Trophoblast cell (in vitro differentiated cells and primary cell): ENCODE measurements at regions not wholly inside any gene's neighbourhood (a gene's known extent, or its start where the extent isn't known, plus 50 kb on each side); places are given as distances from the start of the nearest gene placed in this dataset.

Source experiments
- DNase-seq, 2 donors: peaks; one replicate each; pipeline ENCODE4 v3.0.0-alpha.2; 2016
- H2AFZ ChIP-seq: 2 replicates; pipeline ENCODE4 v1.6.1; 2013; ENCODE audit warnings: low read length, moderate library complexity, mild to moderate bottlenecking; ENCODE audit not compliant: insufficient read depth, poor library complexity
- H2AK5ac ChIP-seq: 2 replicates; pipeline ENCODE4 v1.6.1; 2013; ENCODE audit warnings: mild to moderate bottlenecking, low read length
- H2BK120ac ChIP-seq: 2 replicates; pipeline ENCODE4 v1.6.1; 2013; ENCODE audit warnings: low read length, mild to moderate bottlenecking, moderate library complexity; ENCODE audit not compliant: insufficient read depth, poor library complexity
- H2BK12ac ChIP-seq: 2 replicates; pipeline ENCODE4 v1.6.1; 2013; ENCODE audit warnings: mild to moderate bottlenecking, low read length, moderate library complexity
- H2BK5ac ChIP-seq: 2 replicates; pipeline ENCODE4 v1.6.1; 2013; ENCODE audit warnings: low read length, low read depth, moderate library complexity, mild to moderate bottlenecking; ENCODE audit not compliant: poor library complexity
- H3K14ac ChIP-seq: 2 replicates; pipeline ENCODE4 v1.6.1; 2013; ENCODE audit warnings: mild to moderate bottlenecking, low read length
- H3K18ac ChIP-seq: 2 replicates; pipeline ENCODE4 v1.6.1; 2013; ENCODE audit warnings: mild to moderate bottlenecking, low read length
- H3K23ac ChIP-seq: 2 replicates; pipeline ENCODE4 v1.6.1; 2013; ENCODE audit warnings: low read length
- H3K27ac ChIP-seq: 2 replicates; pipeline ENCODE4 v1.5.1; 2013; ENCODE audit warnings: low read depth, mild to moderate bottlenecking, inconsistent platforms, low read length, moderate library complexity
- H3K27me3 ChIP-seq: 2 replicates; pipeline ENCODE4 v1.6.1; 2013; ENCODE audit warnings: inconsistent platforms, mild to moderate bottlenecking, low read length, moderate library complexity; ENCODE audit not compliant: insufficient read depth
- H3K36me3 ChIP-seq, 2 experiments: 1 replicate in 1 of 2; 2 replicates in 1 of 2; pipeline ENCODE4 v1.6.1; 2013; ENCODE audit warnings: low read length in 2 of 2, mild to moderate bottlenecking in 2 of 2, moderate library complexity in 1 of 2; ENCODE audit not compliant: insufficient read depth in 2 of 2, control insufficient read depth in 1 of 2
- H3K4ac ChIP-seq: 2 replicates; pipeline ENCODE4 v1.6.1; 2013; ENCODE audit warnings: low read depth, mild to moderate bottlenecking, low read length, moderate library complexity
- H3K4me1 ChIP-seq, 2 experiments: 1 replicate in 1 of 2; 2 replicates in 1 of 2; pipeline ENCODE4 v1.6.1; 2013; ENCODE audit warnings: low read length in 2 of 2, mild to moderate bottlenecking in 2 of 2, moderate library complexity in 1 of 2; ENCODE audit not compliant: insufficient read depth in 2 of 2, control insufficient read depth in 1 of 2
- H3K4me2 ChIP-seq: 2 replicates; pipeline ENCODE4 v1.6.1; 2013; ENCODE audit warnings: inconsistent platforms, mild to moderate bottlenecking, low read length, moderate library complexity
- H3K4me3 ChIP-seq: 2 replicates; pipeline ENCODE4 v1.5.1; 2013; ENCODE audit warnings: mild to moderate bottlenecking, low read depth, low read length, inconsistent platforms
- H3K79me1 ChIP-seq: one replicate; pipeline ENCODE4 v1.6.1; 2013; ENCODE audit warnings: low read length
- H3K79me2 ChIP-seq: 2 replicates; pipeline ENCODE4 v1.6.1; 2013; ENCODE audit warnings: low read length, mild to moderate bottlenecking; ENCODE audit not compliant: control insufficient read depth, insufficient read depth, poor library complexity
- H3K9ac ChIP-seq: 2 replicates; pipeline ENCODE4 v1.6.1; 2013; ENCODE audit warnings: mild to moderate bottlenecking, low read length
- H3K9me3 ChIP-seq: 2 replicates; pipeline ENCODE4 v1.6.1; 2013; ENCODE audit warnings: low read depth, mild to moderate bottlenecking, control low read depth, inconsistent platforms, low read length; ENCODE audit not compliant: insufficient read depth
- H4K12ac ChIP-seq: 2 replicates; pipeline ENCODE4 v1.6.1; 2013; ENCODE audit warnings: low read depth, mild to moderate bottlenecking, low read length, moderate library complexity
- H4K8ac ChIP-seq: 2 replicates; pipeline ENCODE4 v1.6.1; 2013; ENCODE audit warnings: low read depth, mild to moderate bottlenecking, low read length, moderate library complexity
- H4K91ac ChIP-seq: one replicate; pipeline ENCODE4 v1.6.1; 2013; ENCODE audit warnings: low read depth, mild to moderate bottlenecking, low read length, moderate library complexity
- WGBS: extraction: QIAGEN DNeasy Blood & Tissue Kit; methylation state at CpG from one replicate; pipeline ENCODE4 v1.1.7; 2013; ENCODE audit warnings: missing lambda C conversion rate; ENCODE audit not compliant: insufficient read length, insufficient coverage; ENCODE audit errors: extremely low coverage; 5-methylcytosine and 5-hydroxymethylcytosine counted together

DNA sequence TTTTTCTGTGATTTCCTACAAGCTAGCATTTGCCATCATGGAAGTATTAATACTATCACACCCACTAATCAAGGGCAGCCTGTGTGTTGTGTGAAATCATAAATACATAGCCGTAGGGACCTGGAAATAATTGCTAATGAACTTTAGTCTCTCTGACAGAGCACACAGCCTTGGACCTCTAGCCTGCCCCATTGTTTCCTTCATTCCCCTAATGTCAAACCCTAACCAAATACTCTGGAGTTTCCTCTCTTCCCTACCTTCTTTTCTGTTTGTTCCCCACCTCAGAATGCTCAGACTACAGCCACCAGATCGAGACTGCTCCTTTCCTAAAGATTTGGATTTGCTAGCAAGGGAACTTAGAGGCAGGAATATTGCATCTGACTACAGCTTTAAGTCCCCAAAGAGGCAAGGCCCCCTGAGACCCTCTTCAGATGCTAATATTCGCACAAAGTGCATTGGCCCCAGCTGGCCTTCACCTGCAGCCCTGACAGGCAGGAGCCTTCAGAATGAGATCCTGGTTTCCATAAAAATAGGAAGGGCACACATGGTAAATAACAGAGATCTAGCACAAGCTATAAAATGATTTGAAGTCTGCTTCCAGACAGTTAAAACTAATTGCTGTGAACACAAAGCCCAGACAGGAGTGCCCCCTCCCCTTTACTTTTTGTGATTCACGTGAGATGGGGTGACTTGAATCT, 279.2 kb upstream of the DCC start:
- no peak overlapping the region for H2BK120ac ChIP-seq
- H3K4me3 ChIP-seq: no peak overlapping the region
- no peak overlapping the region for H2BK5ac ChIP-seq
- no peak overlapping the region for H2BK12ac ChIP-seq
- H2AFZ ChIP-seq: no peak overlapping the region
- no peak overlapping the region for H3K4me2 ChIP-seq
- no peaks in the 10 kb centered on the region for H3K27me3 ChIP-seq
- no peaks in the 10 kb centered on the region for H3K4me1 ChIP-seq
- H3K9me3 ChIP-seq: peaks cover 2% of the 10 kb centered on the region
- no CpG with 5 or more reads among the region's 4 CpGs for WGBS
- H3K36me3 ChIP-seq: no peaks in the 10 kb centered on the region
- H4K12ac ChIP-seq: no peak overlapping the region
- H4K8ac ChIP-seq: no peak overlapping the region
- no peak overlapping the region for H4K91ac ChIP-seq
- H3K23ac ChIP-seq: no peak overlapping the region
- H3K79me2 ChIP-seq: no peaks in the 10 kb centered on the region
- H3K9ac ChIP-seq: no peak overlapping the region
- H2AK5ac ChIP-seq: no peak overlapping the region
- no peak overlapping the region for H3K14ac ChIP-seq
- DNase-seq: no peak
- H3K79me1 ChIP-seq: no peaks in the 10 kb centered on the region
- H3K18ac ChIP-seq: no peak overlapping the region
- no peak overlapping the region for H3K27ac ChIP-seq
- H3K4ac ChIP-seq: no peak overlapping the region

DNA sequence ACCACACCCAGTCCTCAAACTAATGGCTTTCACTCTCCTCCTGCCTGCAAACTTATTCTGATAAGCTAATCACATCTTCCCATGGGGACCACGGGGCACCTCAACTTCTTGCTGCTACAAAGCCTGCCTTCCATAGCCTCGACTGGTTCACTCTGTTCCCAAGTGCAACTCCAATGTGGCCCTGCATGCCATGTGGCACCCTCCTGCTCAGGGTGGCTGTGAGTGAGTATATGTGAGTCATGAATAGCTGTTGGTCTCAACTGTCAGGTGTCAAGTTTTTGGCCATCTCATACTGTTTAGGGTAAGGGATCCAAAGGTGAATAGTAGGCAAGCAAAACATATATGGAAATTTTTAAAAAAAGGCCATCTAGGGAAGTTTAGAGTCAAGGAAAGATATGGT, 276.1 kb upstream of the DCC start:
- peaks cover 2% of the 10 kb centered on the region for H3K9me3 ChIP-seq
- no peaks in the 10 kb centered on the region for H3K27me3 ChIP-seq
- no peak overlapping the region for H4K8ac ChIP-seq
- H3K23ac ChIP-seq: no peak overlapping the region
- H2BK5ac ChIP-seq: no peak overlapping the region
- H3K18ac ChIP-seq: no peak overlapping the region
- no peaks in the 10 kb centered on the region for H3K36me3 ChIP-seq
- H3K79me2 ChIP-seq: no peaks in the 10 kb centered on the region
- H3K14ac ChIP-seq: no peak overlapping the region
- H2AFZ ChIP-seq: no peak overlapping the region
- no CpG with 5 or more reads among the region's 2 CpGs for WGBS
- H3K4ac ChIP-seq: no peak overlapping the region
- no peak overlapping the region for H4K91ac ChIP-seq
- no peak overlapping the region for H3K4me3 ChIP-seq
- H3K27ac ChIP-seq: no peak overlapping the region
- no peak overlapping the region for H2BK120ac ChIP-seq
- no peaks in the 10 kb centered on the region for H3K4me1 ChIP-seq
- H3K4me2 ChIP-seq: no peak overlapping the region
- no peak overlapping the region for H2AK5ac ChIP-seq
- H3K9ac ChIP-seq: no peak overlapping the region
- DNase-seq: no peak
- H4K12ac ChIP-seq: no peak overlapping the region
- H3K79me1 ChIP-seq: no peaks in the 10 kb centered on the region
- no peak overlapping the region for H2BK12ac ChIP-seq

DNA sequence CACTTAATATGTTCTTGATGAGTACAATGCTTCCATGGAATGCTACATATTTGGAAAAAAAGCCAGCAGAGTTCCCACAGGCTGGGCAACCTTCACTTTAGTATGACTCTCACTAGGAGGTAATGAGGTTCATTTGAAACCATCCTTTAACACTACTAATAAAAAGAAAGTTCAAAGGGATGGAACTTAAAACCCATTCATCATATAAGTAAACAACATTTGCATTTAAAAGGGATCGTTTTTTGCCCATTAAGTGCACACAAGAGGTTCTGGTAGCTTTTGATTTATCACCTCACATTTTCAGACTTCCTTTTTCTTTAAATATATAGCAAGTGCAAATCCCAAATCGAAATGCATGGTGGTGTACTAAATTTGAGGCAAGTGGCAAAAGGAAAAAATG, 270.8 kb upstream of the DCC start:
- Histone ChIP-seq H2AFZ (no peak overlapping the region), H4K12ac (no peak overlapping the region), H3K4me2 (no peak overlapping the region), H3K23ac (no peak overlapping the region), H3K27me3 (no peaks in the 10 kb centered on the region), H3K9ac (no peak overlapping the region), H2BK120ac (no peak overlapping the region), H3K4me1 (no peaks in the 10 kb centered on the region), H2AK5ac (no peak overlapping the region), H3K79me1 (no peaks in the 10 kb centered on the region), H3K27ac (no peak overlapping the region), H3K4me3 (no peak overlapping the region), H3K14ac (no peak overlapping the region), H3K79me2 (no peaks in the 10 kb centered on the region), H4K8ac (no peak overlapping the region), H3K36me3 (no peaks in the 10 kb centered on the region), H2BK5ac (no peak overlapping the region), H3K18ac (no peak overlapping the region), H3K4ac (no peak overlapping the region), H3K9me3 (peaks cover 2% of the 10 kb centered on the region), H4K91ac (no peak overlapping the region), H2BK12ac (no peak overlapping the region)
- DNase-seq: no peak
- WGBS: no CpG with 5 or more reads among the region's 2 CpGs

DNA sequence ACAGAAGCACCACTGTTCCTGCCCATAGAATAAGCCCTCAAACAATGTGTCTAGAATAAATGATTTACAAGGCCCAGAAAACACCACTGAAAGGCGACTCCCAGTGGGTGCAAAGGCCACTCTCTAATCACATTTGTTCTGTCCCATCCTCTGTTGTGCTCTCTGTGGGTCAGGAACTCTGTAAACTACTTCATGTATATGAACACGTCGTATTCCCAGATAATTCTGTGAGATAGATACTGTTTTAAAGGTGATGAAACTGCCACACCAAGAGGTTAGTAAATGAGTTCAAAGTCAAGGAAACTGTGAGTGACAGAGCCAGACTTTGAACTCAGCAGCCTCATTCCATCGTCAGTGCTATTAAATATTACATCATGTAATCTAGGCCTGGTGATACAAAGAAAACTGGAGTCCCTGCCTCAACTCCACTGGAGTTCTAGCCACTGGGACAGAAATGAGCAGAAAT, 269.7 kb upstream of the DCC start:
- H2BK120ac ChIP-seq: no peak overlapping the region
- no peaks in the 10 kb centered on the region for H3K4me1 ChIP-seq
- H4K8ac ChIP-seq: no peak overlapping the region
- WGBS: no CpG with 5 or more reads among the region's 4 CpGs
- H3K4me2 ChIP-seq: no peak overlapping the region
- no peak overlapping the region for H3K27ac ChIP-seq
- H3K9me3 ChIP-seq: no peaks in the 10 kb centered on the region
- H2AK5ac ChIP-seq: no peak overlapping the region
- no peak overlapping the region for H3K23ac ChIP-seq
- H2AFZ ChIP-seq: no peak overlapping the region
- no peak overlapping the region for H3K18ac ChIP-seq
- H3K36me3 ChIP-seq: no peaks in the 10 kb centered on the region
- no peak overlapping the region for H3K14ac ChIP-seq
- H3K9ac ChIP-seq: no peak overlapping the region
- H4K91ac ChIP-seq: no peak overlapping the region
- no peaks in the 10 kb centered on the region for H3K79me2 ChIP-seq
- no peak overlapping the region for H2BK5ac ChIP-seq
- no peak overlapping the region for H4K12ac ChIP-seq
- no peaks in the 10 kb centered on the region for H3K27me3 ChIP-seq
- no peak overlapping the region for H3K4ac ChIP-seq
- no peak for DNase-seq
- no peak overlapping the region for H2BK12ac ChIP-seq
- H3K4me3 ChIP-seq: no peak overlapping the region
- no peaks in the 10 kb centered on the region for H3K79me1 ChIP-seq
